ENCODE measurements at regions not wholly inside any gene's neighbourhood (a gene's known extent, or its start where the extent isn't known, plus 50 kb on each side); places are given as distances from the start of the nearest gene placed in this dataset.

DNA sequence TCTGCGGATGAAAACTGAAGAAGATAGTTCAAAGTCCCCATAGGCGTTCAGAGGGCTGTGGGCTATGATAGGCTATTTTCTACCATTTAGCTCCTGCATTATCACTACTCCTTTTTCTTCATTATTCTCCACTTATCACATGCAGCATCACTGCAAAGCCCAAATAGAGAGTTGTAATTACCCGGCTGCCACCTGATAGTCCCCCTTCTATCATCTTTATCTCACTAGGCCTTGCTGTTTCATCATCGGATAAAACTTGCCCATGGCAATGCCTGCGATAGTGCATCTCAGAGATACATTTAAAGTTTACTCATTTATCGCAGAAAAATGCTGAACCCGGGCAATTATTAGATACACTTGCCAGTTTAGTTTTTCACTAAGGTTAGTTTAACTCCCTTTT is 82.9 kb upstream of the SOX21 start:
- no peak for TF ChIP-seq CTCF (IDR thresholded peaks at IDR 0.05)
- no peak for TF ChIP-seq POLR2A (IDR thresholded peaks at IDR 0.05)
- TF ChIP-seq POLR2AphosphoS5 (IDR thresholded peaks at IDR 0.05): no peak
- no peak for TF ChIP-seq EP300 (IDR thresholded peaks at IDR 0.05; ENCODE audit: low read depth)
